ENCODE measurements at regions not wholly inside any gene's neighbourhood (a gene's known extent, or its start where the extent isn't known, plus 50 kb on each side); places are given as distances from the start of the nearest gene placed in this dataset.

- DNase-seq (ENCODE audit: low read depth), result no peak
These were observed 91.7 kb upstream of the MAP3K4 start for GRCh38 chr6:160899671-160900430.

GRCh38 chr6:160911949-160912348 lies 79.6 kb upstream of the MAP3K4 start:
- no peak for DNase-seq (ENCODE audit: low read depth)

- no peak for DNase-seq (ENCODE audit: low read depth)
These were observed 79.2 kb upstream of the MAP3K4 start for GRCh38 chr6:160912411-160912810.

DNA sequence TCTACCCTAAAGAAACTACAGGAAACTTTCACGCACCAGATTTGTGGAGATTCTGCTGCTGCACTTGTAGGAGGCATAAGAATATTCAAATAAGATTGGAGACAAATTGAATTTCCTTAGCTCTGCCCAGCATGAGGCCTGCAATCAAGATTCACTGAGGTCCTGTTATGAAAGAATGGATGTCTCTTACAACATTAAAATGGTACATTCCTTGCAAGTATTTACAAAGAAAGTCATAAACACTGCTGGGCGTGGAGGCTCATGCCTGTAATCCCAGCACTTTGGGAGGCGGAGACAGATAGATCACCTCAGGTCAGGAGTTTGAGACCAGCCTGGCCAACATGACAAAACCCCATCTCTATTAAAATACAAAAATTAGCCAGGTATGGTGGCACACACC lies 74.0 kb upstream of the MAP3K4 start:
- DNase-seq (ENCODE audit: low read depth), result no peak

DNA sequence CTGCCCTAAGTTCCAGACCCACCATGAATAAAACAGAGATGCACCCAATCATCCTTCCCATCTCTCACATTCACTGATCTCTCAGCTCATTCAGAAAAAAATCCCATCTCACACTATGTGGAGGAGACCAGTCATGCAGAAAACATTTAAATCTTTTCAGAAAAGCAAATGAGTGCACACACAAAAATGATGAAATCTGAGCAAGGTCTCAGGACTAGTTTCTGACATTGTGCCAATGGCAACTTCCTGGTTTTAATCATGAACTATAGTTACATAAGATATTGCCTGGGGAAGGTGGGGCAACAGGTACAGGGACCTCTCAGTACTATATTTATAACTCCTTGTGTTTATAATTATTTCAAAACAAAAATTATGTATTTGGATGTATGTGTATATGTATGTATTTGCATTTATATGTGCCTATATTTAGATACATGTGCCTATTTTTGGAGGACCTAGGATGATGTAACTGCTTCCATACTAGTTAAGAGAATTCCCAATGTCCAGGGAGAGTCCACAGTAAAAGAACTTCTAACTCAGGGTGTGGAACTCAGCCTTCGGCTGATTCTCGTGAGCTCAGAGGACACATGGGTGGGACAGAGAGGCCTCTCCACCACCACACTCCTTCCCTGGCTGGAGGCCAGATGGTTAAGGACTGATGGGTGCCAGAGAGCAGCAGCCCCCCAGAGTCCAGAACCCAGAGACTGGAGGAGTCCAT lies 71.7 kb upstream of the MAP3K4 start:
- peak; percentile 67 for DNase-seq (ENCODE audit: low read depth)

GRCh38 chr6:160921095-160921494 lies 70.5 kb upstream of the MAP3K4 start:
- no peak for DNase-seq (ENCODE audit: low read depth)

DNA sequence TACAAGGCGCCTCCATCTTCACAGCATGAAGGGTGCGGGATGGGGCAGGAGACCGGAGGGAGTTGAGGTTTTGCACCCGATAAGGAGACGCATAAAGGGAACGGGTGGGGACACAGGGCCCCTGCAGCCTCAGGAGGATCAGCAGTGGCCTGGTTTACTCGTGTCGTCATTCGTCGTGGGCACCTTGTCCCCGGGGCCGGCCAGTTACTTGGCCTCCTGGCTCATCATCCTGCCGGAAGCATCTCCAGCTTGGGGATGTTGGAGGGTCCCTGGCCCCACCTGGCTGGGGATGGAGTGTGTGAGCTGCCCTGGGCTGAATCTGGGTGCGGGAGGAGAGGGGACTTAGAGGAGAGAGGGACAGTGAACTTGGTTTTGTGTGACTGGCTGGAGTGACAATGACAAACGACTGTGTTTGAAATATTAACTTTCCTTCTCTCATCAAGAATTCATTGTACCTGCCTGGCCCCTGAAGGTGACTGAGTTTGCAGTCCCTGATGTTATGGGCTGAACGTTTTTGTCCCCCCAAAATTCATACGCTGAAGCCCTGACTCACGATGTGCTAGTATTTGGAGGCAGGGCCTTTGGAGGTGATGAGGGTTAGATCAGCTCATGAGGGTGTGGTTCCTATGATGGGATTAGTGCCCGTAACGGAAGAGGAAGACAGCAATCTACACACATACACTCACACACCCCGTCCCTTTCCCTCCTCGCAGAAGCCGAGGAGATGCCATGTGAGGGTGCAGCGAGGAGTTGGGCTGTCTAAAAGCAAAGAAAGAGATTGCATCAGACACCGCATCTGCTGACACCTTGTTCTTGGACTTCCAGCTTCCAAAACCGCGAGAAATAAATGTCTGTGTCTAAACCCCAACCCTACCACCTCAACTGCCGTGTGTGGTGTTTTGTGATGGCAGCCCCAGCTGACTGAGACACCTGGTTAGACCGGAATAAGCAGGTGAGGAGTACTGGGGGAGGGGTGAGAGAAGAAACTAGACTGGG lies 65.0 kb upstream of the MAP3K4 start:
- no peak for DNase-seq (ENCODE audit: low read depth)

DNA sequence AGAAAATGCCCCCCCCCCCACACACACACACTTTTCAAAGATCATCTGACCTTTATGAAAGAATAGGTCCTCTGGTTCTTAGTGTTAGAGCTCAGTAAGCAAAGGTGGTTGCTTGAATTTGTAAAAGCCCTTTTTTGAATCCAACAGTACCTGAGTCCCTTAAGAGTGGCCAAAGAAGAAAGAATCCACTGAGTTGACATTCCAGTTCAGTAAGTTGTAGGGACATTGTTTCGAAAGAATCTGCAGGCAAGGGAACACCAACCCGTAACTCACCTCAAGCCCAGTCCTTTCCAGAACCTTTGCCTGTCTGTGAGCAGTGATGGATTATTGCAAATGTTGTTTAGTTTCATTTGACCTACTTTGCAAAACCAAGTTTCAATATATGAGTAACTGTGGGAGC lies 64.2 kb upstream of the MAP3K4 start:
- no peak for DNase-seq (ENCODE audit: low read depth)

DNA sequence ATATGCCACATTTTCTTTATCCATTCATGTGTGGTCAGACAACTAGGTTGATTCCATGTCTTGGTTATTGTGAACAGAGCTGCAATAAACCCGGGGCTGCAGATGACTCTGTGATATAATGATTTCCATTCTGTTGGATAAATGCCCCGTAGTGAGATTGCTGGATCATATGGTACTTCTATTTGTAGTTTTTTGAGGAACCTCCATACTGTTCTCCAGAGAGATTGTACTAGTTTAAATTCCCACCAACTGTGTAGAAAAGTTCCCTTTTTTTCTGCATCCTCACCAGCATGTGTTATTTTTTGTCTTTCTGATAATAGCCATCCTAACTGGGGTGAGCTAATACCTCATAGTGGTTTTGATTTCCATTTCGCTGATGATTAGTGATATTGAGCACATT lies 62.2 kb upstream of the MAP3K4 start:
- no peak for DNase-seq (ENCODE audit: low read depth)

GRCh38 chr6:160929831-160930230 lies 61.7 kb upstream of the MAP3K4 start:
- no peak for DNase-seq (ENCODE audit: low read depth)

- DNase-seq (ENCODE audit: low read depth), result peak; percentile 44
These were observed 60.8 kb upstream of the MAP3K4 start for GRCh38 chr6:160930547-160931377.

- no peak for DNase-seq (ENCODE audit: low read depth)
These were observed 59.9 kb upstream of the MAP3K4 start for GRCh38 chr6:160931378-160932310.

DNA sequence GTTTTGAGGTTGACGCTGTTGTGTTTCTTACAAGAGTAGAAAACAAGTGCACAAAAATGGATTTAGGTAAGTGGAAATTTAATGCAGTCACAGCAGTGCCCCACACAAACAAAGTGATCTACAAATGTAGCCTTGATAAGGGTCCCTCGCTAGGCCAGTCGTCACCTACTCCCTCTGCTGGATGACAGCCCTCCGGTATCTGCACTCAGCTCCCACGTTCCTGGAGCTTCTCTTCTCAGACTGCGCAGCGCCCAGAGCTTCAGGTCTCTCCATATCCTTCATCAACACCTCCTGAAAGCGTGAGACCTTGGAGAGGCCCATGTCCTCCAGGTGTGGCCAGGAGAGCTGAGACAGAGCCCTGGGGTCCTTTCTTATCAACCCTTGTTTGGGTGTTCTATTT lies 58.3 kb upstream of the MAP3K4 start:
- DNase-seq (ENCODE audit: low read depth), result no peak

- DNase-seq (ENCODE audit: low read depth), result no peak
These were observed 57.4 kb upstream of the MAP3K4 start for GRCh38 chr6:160934157-160934556.

DNA sequence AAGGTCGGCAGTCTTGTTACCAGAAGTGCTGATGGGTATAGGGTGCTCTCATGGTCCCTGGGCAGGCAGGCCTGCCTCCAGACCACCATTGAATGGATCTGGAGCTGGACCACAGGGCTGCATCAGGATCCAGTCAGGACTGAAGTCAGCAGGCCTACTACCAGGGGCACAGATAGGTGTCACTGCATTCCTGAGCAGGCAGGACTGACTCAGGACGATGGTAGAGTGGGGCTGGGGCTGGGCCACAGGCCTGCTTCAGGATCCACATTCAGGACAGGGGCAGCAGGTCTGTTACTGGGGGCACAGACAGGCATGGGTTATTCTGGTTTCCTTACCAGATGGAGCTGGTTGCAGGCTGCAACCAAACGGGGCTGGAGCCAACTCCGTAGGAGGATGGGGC lies 51.4 kb upstream of the MAP3K4 start:
- DNase-seq (ENCODE audit: low read depth), result no peak

All from HT1080 (cell line).